ENCODE measurements at regions not wholly inside any gene's neighbourhood (a gene's known extent, or its start where the extent isn't known, plus 50 kb on each side); places are given as distances from the start of the nearest gene placed in this dataset.

- Histone ChIP-seq H3K27me3 (ENCODE audit: low read length) (no peaks in the 10 kb centered on the region), H3K9ac (ENCODE audit: low read length) (no peak overlapping the region), H3K9me3 (ENCODE audit: insufficient read depth, low read length) (no peaks in the 10 kb centered on the region), H3K36me3 (ENCODE audit: low read length) (no peaks in the 10 kb centered on the region), H3K9me2 (replicated peaks; ENCODE audit: insufficient read depth, low read length) (no peaks in the 10 kb centered on the region), H3F3A (ENCODE audit: insufficient read depth) (no peaks in the 10 kb centered on the region), H3K4me3 (ENCODE audit: insufficient read depth, low read length, poor library complexity, severe bottlenecking) (no peak overlapping the region), H3K27ac (ENCODE audit: low read depth, low read length) (no peak overlapping the region), H3K4me2 (ENCODE audit: low read depth, low read length, poor library complexity, severe bottlenecking) (no peak overlapping the region), H3K79me2 (ENCODE audit: insufficient read depth, low read length) (no peaks in the 10 kb centered on the region), H2AFZ (ENCODE audit: low read depth, low read length, severe bottlenecking) (no peak overlapping the region), H4K20me1 (ENCODE audit: low read depth, low read length) (no peaks in the 10 kb centered on the region)
- no peak for TF ChIP-seq CTCF (IDR thresholded peaks at IDR 0.05; ENCODE audit: insufficient read depth, low read length, poor library complexity, severe bottlenecking)
- TF ChIP-seq EZH2phosphoT487 (conservative IDR thresholded peaks at IDR 0.05; ENCODE audit: low read length) = no peak
These were observed 96.7 kb downstream of the NUDT12 start for GRCh38 chr5:103465891-103466290.

- Histone ChIP-seq H3K4me2 (ENCODE audit: low read depth, low read length, poor library complexity, severe bottlenecking) (no peak overlapping the region), H3F3A (ENCODE audit: insufficient read depth) (no peaks in the 10 kb centered on the region), H2AFZ (ENCODE audit: low read depth, low read length, severe bottlenecking) (no peak overlapping the region), H3K9me2 (replicated peaks; ENCODE audit: insufficient read depth, low read length) (no peaks in the 10 kb centered on the region), H4K20me1 (ENCODE audit: low read depth, low read length) (no peaks in the 10 kb centered on the region), H3K27ac (ENCODE audit: low read depth, low read length) (no peak overlapping the region), H3K4me3 (ENCODE audit: insufficient read depth, low read length, poor library complexity, severe bottlenecking) (no peak overlapping the region), H3K9ac (ENCODE audit: low read length) (no peak overlapping the region), H3K79me2 (ENCODE audit: insufficient read depth, low read length) (no peaks in the 10 kb centered on the region), H3K9me3 (ENCODE audit: insufficient read depth, low read length) (no peaks in the 10 kb centered on the region), H3K27me3 (ENCODE audit: low read length) (no peaks in the 10 kb centered on the region), H3K36me3 (ENCODE audit: low read length) (no peaks in the 10 kb centered on the region)
- no peak for TF ChIP-seq CTCF (IDR thresholded peaks at IDR 0.05; ENCODE audit: insufficient read depth, low read length, poor library complexity, severe bottlenecking)
- TF ChIP-seq EZH2phosphoT487 (conservative IDR thresholded peaks at IDR 0.05; ENCODE audit: low read length) = no peak
These were observed 97.6 kb downstream of the NUDT12 start for GRCh38 chr5:103464835-103465484.

GRCh38 chr5:103463261-103463660 lies 99.3 kb downstream of the NUDT12 start:
- Histone ChIP-seq H3F3A (ENCODE audit: insufficient read depth) (no peaks in the 10 kb centered on the region), H4K20me1 (ENCODE audit: low read depth, low read length) (no peaks in the 10 kb centered on the region), H3K27me3 (ENCODE audit: low read length) (no peaks in the 10 kb centered on the region), H3K27ac (ENCODE audit: low read depth, low read length) (no peak overlapping the region), H3K9ac (ENCODE audit: low read length) (no peak overlapping the region), H3K9me2 (replicated peaks; ENCODE audit: insufficient read depth, low read length) (no peaks in the 10 kb centered on the region), H2AFZ (ENCODE audit: low read depth, low read length, severe bottlenecking) (no peak overlapping the region), H3K36me3 (ENCODE audit: low read length) (no peaks in the 10 kb centered on the region), H3K4me2 (ENCODE audit: low read depth, low read length, poor library complexity, severe bottlenecking) (no peak overlapping the region), H3K9me3 (ENCODE audit: insufficient read depth, low read length) (no peaks in the 10 kb centered on the region), H3K79me2 (ENCODE audit: insufficient read depth, low read length) (no peaks in the 10 kb centered on the region), H3K4me3 (ENCODE audit: insufficient read depth, low read length, poor library complexity, severe bottlenecking) (no peak overlapping the region)
- TF ChIP-seq EZH2phosphoT487 (conservative IDR thresholded peaks at IDR 0.05; ENCODE audit: low read length) = no peak
- no peak for TF ChIP-seq CTCF (IDR thresholded peaks at IDR 0.05; ENCODE audit: insufficient read depth, low read length, poor library complexity, severe bottlenecking)

Measured in SU-DHL-6 (cell line).